Endodermal cell (in vitro differentiated cells): ENCODE measurements at regions not wholly inside any gene's neighbourhood (a gene's known extent, or its start where the extent isn't known, plus 50 kb on each side); places are given as distances from the start of the nearest gene placed in this dataset.
A peak's percentile ranks its signal among the peaks of the same experiment; 100 is the strongest.
"Not testable (repeated sequence)": the region's sequence is repeated elsewhere in the genome, so short reads cannot be mapped to it uniquely, and the experiment has no call there.

Experiments used
- DNase-seq: peaks from one replicate; pipeline ENCODE4 v3.0.0-alpha.2; 2017
- H3K27ac ChIP-seq: 2 replicates; pipeline ENCODE4 v1.5.1; 2013; ENCODE audit warnings: mild to moderate bottlenecking, low read depth, low read length, moderate library complexity
- H3K27me3 ChIP-seq: 2 replicates; pipeline ENCODE4 v1.6.1; 2013; ENCODE audit warnings: mild to moderate bottlenecking, low read length, moderate library complexity; ENCODE audit not compliant: insufficient read depth, control insufficient read depth, poor library complexity, severe bottlenecking
- H3K36me3 ChIP-seq: 2 replicates; pipeline ENCODE4 v1.7.0; 2013; ENCODE audit warnings: mild to moderate bottlenecking, low read length, moderate library complexity; ENCODE audit not compliant: control insufficient read depth, insufficient read depth
- H3K4me1 ChIP-seq: one replicate; pipeline ENCODE4 v1.7.0; 2013; ENCODE audit warnings: low read length; ENCODE audit not compliant: control insufficient read depth, insufficient read depth
- H3K4me3 ChIP-seq: 2 replicates; pipeline ENCODE4 v1.5.1; 2013; ENCODE audit warnings: mild to moderate bottlenecking, low read length, moderate library complexity
- H3K9ac ChIP-seq: 2 replicates; pipeline ENCODE4 v1.6.1; 2013; ENCODE audit warnings: mild to moderate bottlenecking, low read length, moderate library complexity; ENCODE audit not compliant: poor library complexity, severe bottlenecking; ENCODE audit errors: extremely low read depth
- H3K9me3 ChIP-seq: 2 replicates; pipeline ENCODE4 v1.6.1; 2013; ENCODE audit warnings: mild to moderate bottlenecking, low read length, moderate library complexity; ENCODE audit not compliant: control insufficient read depth
- H3K27ac Mint-ChIP-seq: 2 replicates; pipeline ENCODE4 v1.8.0; 2020; ENCODE audit warnings: mixed read lengths
- H3K27me3 Mint-ChIP-seq: 2 replicates; pipeline ENCODE4 v1.8.0; 2021; ENCODE audit warnings: mild to moderate bottlenecking, mixed read lengths; ENCODE audit not compliant: insufficient read depth
- H3K36me3 Mint-ChIP-seq: 2 replicates; pipeline ENCODE4 v1.8.0; 2020; ENCODE audit warnings: low read depth, mixed read lengths
- H3K4me1 Mint-ChIP-seq: 2 replicates; pipeline ENCODE4 v1.8.0; 2020; ENCODE audit warnings: mixed read lengths
- H3K4me3 Mint-ChIP-seq: 2 replicates; pipeline ENCODE4 v1.8.0; 2020; ENCODE audit warnings: mild to moderate bottlenecking, moderate library complexity, mixed read lengths
- H3K9me3 Mint-ChIP-seq: 2 replicates; pipeline ENCODE4 v1.8.0; 2020; ENCODE audit warnings: mild to moderate bottlenecking, mixed read lengths
- CTCF ChIP-seq: fragments of 200-600 bp; sonication (generic); conservative IDR thresholded peaks from 2 replicates; pipeline ENCODE4 v1.5.0; 2021; ENCODE audit warnings: antibody characterized with exemption, mild to moderate bottlenecking
- WGBS, 2 experiments: methylation state at CpG; one replicate each; pipeline versions ENCODE4 v1.1.5 to v1.1.7; 2013; ENCODE audit warnings: missing lambda C conversion rate in 2 of 2, mixed read lengths in 1 of 2; ENCODE audit not compliant: insufficient coverage in 1 of 2, insufficient read length in 1 of 2; 5-methylcytosine and 5-hydroxymethylcytosine counted together

GRCh38 chr22:26949193-26949592 lies 291.8 kb downstream of the MIAT start:
- H3K36me3 ChIP-seq, result no peaks in the 10 kb centered on the region
- no peak overlapping the region for H3K4me3 ChIP-seq
- peaks cover 8% of the 10 kb centered on the region for H3K27me3 ChIP-seq
- no peaks in the 10 kb centered on the region for H3K9me3 Mint-ChIP-seq
- H3K27ac Mint-ChIP-seq, result no peak overlapping the region
- DNase-seq, result peak; percentile 80
- H3K4me1 ChIP-seq, result peaks cover 12% of the 10 kb centered on the region
- no peaks in the 10 kb centered on the region for H3K9me3 ChIP-seq
- no peak overlapping the region for H3K27ac ChIP-seq
- H3K4me3 Mint-ChIP-seq, result no peak overlapping the region
- no peak for TF ChIP-seq CTCF
- H3K9ac ChIP-seq, result no peak overlapping the region
- 29% methylated on average over 3 of the region's 3 CpGs; no CpG with 5 or more reads in 1 of the 2 experiments for WGBS, 2 experiments
- peaks cover 28% of the 10 kb centered on the region for H3K4me1 Mint-ChIP-seq
- peaks cover 11% of the 10 kb centered on the region for H3K27me3 Mint-ChIP-seq
- no peaks in the 10 kb centered on the region for H3K36me3 Mint-ChIP-seq

- not testable (repeated sequence) for H3K36me3 Mint-ChIP-seq, H3K36me3 ChIP-seq, H3K27ac Mint-ChIP-seq, H3K9me3 Mint-ChIP-seq, H3K9ac ChIP-seq, DNase-seq, H3K9me3 ChIP-seq, H3K4me3 Mint-ChIP-seq, H3K4me3 ChIP-seq, H3K27ac ChIP-seq
- Mint-ChIP-seq H3K27me3 (peaks cover 23% of the 10 kb centered on the region), H3K4me1 (peaks cover 44% of the 10 kb centered on the region)
- Histone ChIP-seq H3K4me1 (peaks cover 12% of the 10 kb centered on the region), H3K27me3 (peaks cover 13% of the 10 kb centered on the region)
- 100% methylated on average over 3 of the region's 3 CpGs; no CpG with 5 or more reads in 1 of the 2 experiments for WGBS, 2 experiments
Observed at GRCh38 chr22:26951139-26951538, 293.8 kb downstream of the MIAT start.

- DNase-seq, result no peak
- no peaks in the 10 kb centered on the region for H3K36me3 Mint-ChIP-seq
- no peaks in the 10 kb centered on the region for H3K9me3 Mint-ChIP-seq
- Histone ChIP-seq H3K4me1 (peaks cover 12% of the 10 kb centered on the region), H3K36me3 (no peaks in the 10 kb centered on the region), H3K4me3 (no peak overlapping the region), H3K27ac (no peak overlapping the region), H3K9me3 (no peaks in the 10 kb centered on the region), H3K9ac (no peak overlapping the region), H3K27me3 (peaks cover 13% of the 10 kb centered on the region)
- no peak overlapping the region for H3K27ac Mint-ChIP-seq
- no peak for TF ChIP-seq CTCF
- 42 to 49% methylated on average over 2 to 4 of the region's 4 CpGs for WGBS, 2 experiments
- H3K4me3 Mint-ChIP-seq, result no peak overlapping the region
- peaks cover 53% of the 10 kb centered on the region for H3K4me1 Mint-ChIP-seq
- peaks cover 20% of the 10 kb centered on the region for H3K27me3 Mint-ChIP-seq
Observed at GRCh38 chr22:26952004-26952403, 294.6 kb downstream of the MIAT start.

GRCh38 chr22:26952451-26953011 lies 295.1 kb downstream of the MIAT start:
- peaks cover 12% of the 10 kb centered on the region for H3K4me1 ChIP-seq
- H3K4me1 Mint-ChIP-seq, result peaks cover 54% of the 10 kb centered on the region
- TF ChIP-seq CTCF, result no peak
- peak overlapping the region; percentile 37 for H3K27ac Mint-ChIP-seq
- no peak overlapping the region for H3K27ac ChIP-seq
- H3K9me3 ChIP-seq, result no peaks in the 10 kb centered on the region
- DNase-seq, result peak; percentile 75
- no peaks in the 10 kb centered on the region for H3K9me3 Mint-ChIP-seq
- H3K4me3 ChIP-seq, result peak overlapping the region; percentile 19
- peaks cover 20% of the 10 kb centered on the region for H3K27me3 Mint-ChIP-seq
- H3K36me3 ChIP-seq, result no peaks in the 10 kb centered on the region
- peaks cover 13% of the 10 kb centered on the region for H3K27me3 ChIP-seq
- peak overlapping the region; percentile 30 for H3K4me3 Mint-ChIP-seq
- no peaks in the 10 kb centered on the region for H3K36me3 Mint-ChIP-seq
- H3K9ac ChIP-seq, result no peak overlapping the region
- 34 to 47% methylated on average over 6 to 15 of the region's 15 CpGs for WGBS, 2 experiments
